ENCODE measurements at regions not wholly inside any gene's neighbourhood (a gene's known extent, or its start where the extent isn't known, plus 50 kb on each side); places are given as distances from the start of the nearest gene placed in this dataset.

DNA sequence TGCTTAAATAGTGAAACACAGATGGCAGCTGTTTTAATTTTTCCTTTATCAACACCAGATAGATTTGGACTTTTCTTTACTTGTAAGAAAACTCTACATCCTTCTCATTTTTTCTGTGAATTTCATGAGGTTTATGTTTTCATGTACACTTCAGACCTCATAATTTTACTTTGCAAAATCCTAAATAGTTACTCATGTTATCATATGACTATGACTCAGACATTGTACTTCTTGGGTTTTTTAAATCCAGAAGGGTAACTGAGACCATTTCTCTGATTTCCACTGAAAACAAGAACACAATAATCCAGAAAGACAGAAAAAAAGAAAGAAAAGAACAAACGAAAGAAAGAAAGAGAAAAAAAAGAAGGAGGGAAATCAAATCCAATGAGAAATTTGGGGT, 1021.6 kb downstream of the NCAM2 start:
- TF ChIP-seq EZH2 (IDR thresholded peaks at IDR 0.05) = no peak
- TF ChIP-seq, protein P1, sequence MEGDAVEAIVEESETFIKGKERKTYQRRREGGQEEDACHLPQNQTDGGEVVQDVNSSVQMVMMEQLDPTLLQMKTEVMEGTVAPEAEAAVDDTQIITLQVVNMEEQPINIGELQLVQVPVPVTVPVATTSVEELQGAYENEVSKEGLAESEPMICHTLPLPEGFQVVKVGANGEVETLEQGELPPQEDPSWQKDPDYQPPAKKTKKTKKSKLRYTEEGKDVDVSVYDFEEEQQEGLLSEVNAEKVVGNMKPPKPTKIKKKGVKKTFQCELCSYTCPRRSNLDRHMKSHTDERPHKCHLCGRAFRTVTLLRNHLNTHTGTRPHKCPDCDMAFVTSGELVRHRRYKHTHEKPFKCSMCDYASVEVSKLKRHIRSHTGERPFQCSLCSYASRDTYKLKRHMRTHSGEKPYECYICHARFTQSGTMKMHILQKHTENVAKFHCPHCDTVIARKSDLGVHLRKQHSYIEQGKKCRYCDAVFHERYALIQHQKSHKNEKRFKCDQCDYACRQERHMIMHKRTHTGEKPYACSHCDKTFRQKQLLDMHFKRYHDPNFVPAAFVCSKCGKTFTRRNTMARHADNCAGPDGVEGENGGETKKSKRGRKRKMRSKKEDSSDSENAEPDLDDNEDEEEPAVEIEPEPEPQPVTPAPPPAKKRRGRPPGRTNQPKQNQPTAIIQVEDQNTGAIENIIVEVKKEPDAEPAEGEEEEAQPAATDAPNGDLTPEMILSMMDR (IDR thresholded peaks at IDR 0.05) = no peak

Data from neural progenitor cell (in vitro differentiated cells).